ENCODE measurements at regions not wholly inside any gene's neighbourhood (a gene's known extent, or its start where the extent isn't known, plus 50 kb on each side); places are given as distances from the start of the nearest gene placed in this dataset.
"Not testable (repeated sequence)": the region's sequence is repeated elsewhere in the genome, so short reads cannot be mapped to it uniquely, and the experiment has no call there.

DNA sequence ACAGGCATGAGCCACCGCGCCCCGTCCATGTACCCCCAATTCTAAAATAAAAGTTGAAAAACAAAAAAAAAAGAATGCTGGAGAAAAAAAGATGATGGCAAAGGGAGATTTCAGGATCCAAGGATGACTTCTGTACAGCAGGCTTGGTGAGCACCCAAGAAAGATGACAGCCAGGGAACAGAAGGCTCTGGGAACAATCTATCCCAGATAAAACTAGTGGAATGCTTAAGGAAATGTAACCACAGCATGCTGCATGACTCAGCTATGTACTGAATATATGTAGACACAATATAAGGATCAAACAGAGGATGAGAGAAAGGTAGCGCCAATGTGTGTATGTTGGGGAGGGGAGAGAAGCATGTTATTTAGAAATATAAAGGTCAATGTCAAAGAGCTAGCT is 123.7 kb upstream of the TMTC1 start:
- peaks cover 0 to 7% (median 0%) of the 10 kb centered on the region in 10 experiments; a peak in 3 of 20 replicates for H3K4me1 ChIP-seq
- H4K20me1 ChIP-seq, result no peaks in the 10 kb centered on the region
- peaks cover 0 to 14% (median 4%) of the 10 kb centered on the region in 11 experiments; a peak in 5 of 22 replicates for H3K9me3 ChIP-seq (replicated peaks in 1 of 11)
- H3K27ac ChIP-seq, result no peak overlapping the region
- H3K4me3 ChIP-seq, result no peak overlapping the region
- no peaks in the 10 kb centered on the region for H3K36me3 ChIP-seq
- H3K27me3 ChIP-seq, result no peaks in the 10 kb centered on the region
- TF ChIP-seq Cebpa-rat (IDR thresholded peaks at IDR 0.05), result no peak
- H3K9ac ChIP-seq, result no peak overlapping the region
- H3K4me2 ChIP-seq, result no peak overlapping the region

DNA sequence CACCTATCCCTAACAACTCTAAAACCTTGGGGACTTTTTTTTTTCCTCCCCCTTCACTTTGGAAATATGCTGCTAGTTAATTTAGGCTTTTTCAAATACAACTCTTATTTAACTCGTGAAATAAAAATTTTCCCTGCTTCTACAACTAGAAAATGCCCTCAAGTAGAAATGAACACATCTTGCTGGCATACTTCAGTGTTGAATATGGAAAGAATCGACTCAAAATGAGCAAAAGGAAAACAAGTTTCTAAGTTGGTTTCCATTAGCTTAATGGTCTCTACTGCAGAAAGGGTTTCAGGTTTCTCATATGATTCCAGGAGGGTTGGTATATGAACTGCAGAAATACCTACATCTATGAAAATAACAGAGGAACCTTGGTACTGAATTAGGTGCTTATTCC is 118.3 kb upstream of the TMTC1 start:
- Histone ChIP-seq H3K4me1 (peaks cover 0 to 7% (median 0%) of the 10 kb centered on the region in 10 experiments; a peak in 3 of 20 replicates), H3K9ac (no peak overlapping the region), H3K9me3 (replicated peaks in 1 of 11) (no peaks in the 10 kb centered on the region), H3K27me3 (no peaks in the 10 kb centered on the region), H3K4me3 (no peak overlapping the region), H3K4me2 (no peak overlapping the region), H3K27ac (no peak overlapping the region), H3K36me3 (no peaks in the 10 kb centered on the region), H4K20me1 (no peaks in the 10 kb centered on the region)
- TF ChIP-seq Cebpa-rat (IDR thresholded peaks at IDR 0.05), result no peak

DNA sequence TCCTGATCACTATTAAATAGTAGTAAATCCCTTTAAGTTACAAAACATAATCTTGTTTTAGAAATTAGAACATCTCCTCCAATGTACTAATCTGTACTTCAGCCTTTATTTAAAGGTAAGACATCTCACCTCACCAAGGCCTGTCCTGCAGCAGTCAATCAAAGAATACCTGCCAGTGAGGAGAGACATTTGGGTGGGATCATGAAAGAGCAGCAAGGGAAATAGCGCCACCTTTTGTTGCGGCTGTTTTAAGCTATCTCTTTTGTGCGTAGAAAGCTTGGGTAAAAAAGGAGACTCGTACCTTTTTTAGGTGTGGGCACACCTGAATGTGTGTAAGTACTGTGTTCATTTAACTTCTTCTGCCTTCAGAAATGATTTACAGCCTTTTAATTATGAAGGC is 117.8 kb upstream of the TMTC1 start:
- no peak overlapping the region for H3K27ac ChIP-seq
- H3K9ac ChIP-seq, result no peak overlapping the region
- H3K27me3 ChIP-seq, result no peaks in the 10 kb centered on the region
- no peak overlapping the region for H3K4me3 ChIP-seq
- H4K20me1 ChIP-seq, result no peaks in the 10 kb centered on the region
- TF ChIP-seq Cebpa-rat (IDR thresholded peaks at IDR 0.05), result no peak
- peaks cover 0 to 7% (median 0%) of the 10 kb centered on the region in 10 experiments; a peak in 3 of 20 replicates for H3K4me1 ChIP-seq
- H3K4me2 ChIP-seq, result no peak overlapping the region
- H3K36me3 ChIP-seq, result no peaks in the 10 kb centered on the region
- H3K9me3 ChIP-seq (replicated peaks in 1 of 11), result no peaks in the 10 kb centered on the region

DNA sequence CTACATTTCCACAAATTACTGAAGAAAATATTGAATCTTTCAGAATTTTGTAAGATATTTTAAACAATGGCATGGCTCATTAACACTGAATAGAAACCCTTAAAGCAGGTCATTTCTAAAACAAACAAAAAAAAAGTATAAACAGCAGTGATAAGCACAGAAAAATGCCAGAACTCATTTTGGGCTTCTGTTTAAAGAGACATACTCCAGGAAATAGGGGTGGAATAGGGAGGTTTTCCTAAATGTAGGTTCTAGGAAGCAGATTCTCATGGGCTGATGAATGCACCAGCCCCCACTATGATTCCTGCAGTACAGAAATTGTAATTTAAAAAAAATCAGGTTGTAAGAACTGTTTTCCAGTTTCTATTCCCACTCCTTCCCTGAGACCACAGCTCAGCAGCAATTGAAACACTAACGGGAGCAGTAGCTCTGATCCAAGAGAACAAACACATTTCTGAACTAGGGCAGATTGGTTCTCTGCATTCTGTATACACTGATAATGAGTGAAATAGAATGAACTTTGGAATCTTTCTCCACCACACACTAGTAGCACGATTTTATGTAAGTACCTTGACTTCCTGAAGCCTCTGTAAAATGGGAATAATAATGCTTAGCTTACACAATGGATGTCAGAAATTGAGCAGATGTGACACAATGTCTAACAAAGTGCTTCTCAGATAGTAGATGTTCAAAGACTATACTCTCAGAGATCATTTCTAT is 115.6 kb upstream of the TMTC1 start:
- Histone ChIP-seq H3K4me2 (no peak overlapping the region), H3K27me3 (no peaks in the 10 kb centered on the region), H3K9me3 (replicated peaks in 1 of 11) (no peaks in the 10 kb centered on the region), H3K9ac (no peak overlapping the region), H3K27ac (no peak overlapping the region), H3K4me1 (no peaks in the 10 kb centered on the region), H3K36me3 (no peaks in the 10 kb centered on the region), H4K20me1 (no peaks in the 10 kb centered on the region), H3K4me3 (no peak overlapping the region)
- no peak for TF ChIP-seq Cebpa-rat (IDR thresholded peaks at IDR 0.05)

DNA sequence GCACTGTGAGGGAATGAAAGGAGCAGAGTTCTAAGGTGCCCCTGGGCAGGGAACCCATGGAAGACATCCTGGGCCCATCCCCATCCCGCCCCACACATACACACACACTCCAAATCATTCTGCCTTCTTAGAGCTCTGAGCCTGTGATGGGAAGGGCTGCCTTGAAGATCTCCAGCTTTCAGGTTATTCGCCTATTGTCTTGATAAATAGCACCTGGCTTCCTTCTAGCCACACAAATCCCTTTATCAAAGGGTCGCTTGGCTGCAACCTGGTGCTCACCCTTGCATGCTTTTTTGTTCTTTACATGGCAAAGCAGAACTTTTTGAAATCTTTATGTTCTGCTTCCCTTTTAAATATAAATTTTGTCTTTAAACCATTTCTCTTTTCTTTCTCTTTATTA is 112.2 kb upstream of the TMTC1 start:
- H4K20me1 ChIP-seq, result no peaks in the 10 kb centered on the region
- H3K4me3 ChIP-seq, result no peak overlapping the region
- H3K9ac ChIP-seq, result no peak overlapping the region
- H3K27ac ChIP-seq, result no peak overlapping the region
- no peaks in the 10 kb centered on the region for H3K4me1 ChIP-seq
- no peaks in the 10 kb centered on the region for H3K36me3 ChIP-seq
- no peaks in the 10 kb centered on the region for H3K27me3 ChIP-seq
- TF ChIP-seq Cebpa-rat (IDR thresholded peaks at IDR 0.05), result no peak
- no peak overlapping the region for H3K4me2 ChIP-seq
- H3K9me3 ChIP-seq (replicated peaks in 1 of 11), result no peaks in the 10 kb centered on the region

DNA sequence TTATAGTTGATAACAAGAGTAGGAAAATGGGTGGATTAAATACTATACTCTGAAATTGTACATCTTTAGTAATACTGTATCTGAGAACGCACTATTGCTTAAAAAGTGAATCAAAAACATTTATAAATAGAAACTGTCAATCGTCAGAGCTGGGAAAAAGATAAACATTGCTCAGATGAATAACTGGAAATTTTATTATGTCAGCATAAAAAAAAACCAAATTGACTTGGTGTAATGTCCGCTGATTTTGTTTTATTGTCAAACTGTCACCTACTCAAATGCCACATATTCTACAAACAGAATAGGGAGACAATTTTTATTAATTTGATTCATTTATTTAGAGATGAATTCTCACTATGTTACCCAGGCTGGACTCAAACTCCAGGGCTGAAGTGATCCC is 109.3 kb upstream of the TMTC1 start:
- no peak overlapping the region for H3K4me2 ChIP-seq
- no peak overlapping the region for H3K4me3 ChIP-seq
- no peak for TF ChIP-seq Cebpa-rat (IDR thresholded peaks at IDR 0.05)
- H3K27me3 ChIP-seq, result no peaks in the 10 kb centered on the region
- H4K20me1 ChIP-seq, result no peaks in the 10 kb centered on the region
- H3K9me3 ChIP-seq (replicated peaks in 1 of 11), result peaks cover 0 to 15% (median 10%) of the 10 kb centered on the region in 11 experiments; a peak in 15 of 22 replicates
- H3K27ac ChIP-seq, result no peak overlapping the region
- no peak overlapping the region for H3K9ac ChIP-seq
- H3K36me3 ChIP-seq, result no peaks in the 10 kb centered on the region
- H3K4me1 ChIP-seq, result no peaks in the 10 kb centered on the region

DNA sequence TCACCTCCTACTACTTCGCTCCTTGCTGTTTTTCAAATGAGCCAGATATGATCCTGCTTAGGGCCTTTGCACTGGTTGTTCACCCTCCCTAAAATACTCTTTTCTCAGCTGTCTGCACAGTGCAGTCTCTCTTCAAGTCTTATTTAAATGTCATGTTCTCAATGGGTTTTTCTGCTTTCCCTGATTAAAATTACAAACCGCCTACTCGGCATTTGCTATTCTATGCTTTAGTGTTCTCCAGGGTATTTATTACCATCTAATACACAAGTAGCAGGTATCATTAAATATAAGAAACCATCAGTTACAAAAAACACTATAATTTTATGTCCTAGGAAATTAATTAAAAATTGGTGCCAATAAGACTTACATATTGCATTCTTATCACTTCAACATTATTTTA is 108.0 kb upstream of the TMTC1 start:
- no peaks in the 10 kb centered on the region for H4K20me1 ChIP-seq
- H3K27me3 ChIP-seq, result no peaks in the 10 kb centered on the region

DNA sequence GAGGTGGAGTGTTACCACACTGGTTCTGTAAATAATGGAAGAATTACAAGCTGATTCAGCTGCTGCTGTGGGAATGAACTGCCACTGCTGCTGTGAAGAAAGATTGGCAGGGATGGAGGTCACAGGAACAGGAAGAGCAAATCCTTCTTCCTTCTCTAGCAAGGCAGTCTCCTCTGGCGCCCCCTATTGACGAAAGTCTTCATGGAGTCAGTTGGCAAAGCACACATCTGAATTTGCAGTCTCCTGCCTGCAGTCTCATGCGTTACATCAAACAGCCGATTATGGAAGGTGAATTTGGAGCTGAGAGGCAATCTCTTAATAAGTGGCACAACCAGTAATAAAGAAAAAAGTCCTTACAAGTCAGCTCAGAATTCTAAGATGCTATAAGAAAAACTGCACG is 106.0 kb upstream of the TMTC1 start:
- Histone ChIP-seq H3K4me1 (no peaks in the 10 kb centered on the region), H3K4me3 (no peak overlapping the region), H3K9me3 (replicated peaks in 1 of 11) (peaks cover 0 to 19% (median 14%) of the 10 kb centered on the region in 11 experiments; a peak in 15 of 22 replicates), H3K36me3 (no peaks in the 10 kb centered on the region), H3K27me3 (no peaks in the 10 kb centered on the region), H3K9ac (no peak overlapping the region), H3K27ac (no peak overlapping the region), H4K20me1 (no peaks in the 10 kb centered on the region), H3K4me2 (no peak overlapping the region)
- no peak for TF ChIP-seq Cebpa-rat (IDR thresholded peaks at IDR 0.05)

More for the DNA sequence above, 108.0 kb upstream of the TMTC1 start:
- Histone ChIP-seq H3K27ac (no peak overlapping the region), H3K4me1 (no peaks in the 10 kb centered on the region), H3K36me3 (no peaks in the 10 kb centered on the region), H3K4me3 (no peak overlapping the region), H3K4me2 (no peak overlapping the region), H3K9ac (no peak overlapping the region), H3K9me3 (replicated peaks in 1 of 11) (peaks cover 0 to 16% (median 11%) of the 10 kb centered on the region in 11 experiments; a peak in 15 of 22 replicates)
- TF ChIP-seq Cebpa-rat (IDR thresholded peaks at IDR 0.05), result no peak

DNA sequence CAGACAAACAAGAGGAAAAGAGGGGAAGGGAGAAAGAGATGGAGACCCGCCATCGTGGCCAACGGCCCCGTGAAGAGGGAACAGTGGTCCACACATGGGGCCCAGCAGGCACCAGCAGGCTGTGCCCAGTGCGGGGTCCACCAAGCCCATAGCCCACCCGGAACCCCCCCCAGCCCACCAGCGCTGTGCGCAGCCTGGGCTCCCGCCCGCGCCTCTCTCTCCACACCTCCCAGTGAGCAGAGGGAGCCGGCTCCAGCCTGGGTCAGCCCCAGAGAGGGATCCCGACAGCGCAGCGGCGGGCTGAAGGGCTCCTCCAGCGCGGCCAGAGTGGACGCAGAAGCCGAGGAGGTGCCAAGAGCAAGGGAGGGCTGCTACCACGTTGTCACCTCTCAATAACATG is 105.0 kb upstream of the TMTC1 start:
- no peak overlapping the region for H3K4me3 ChIP-seq
- no peak overlapping the region for H3K9ac ChIP-seq
- peaks cover 0 to 26% (median 16%) of the 10 kb centered on the region in 11 experiments; a peak in 15 of 22 replicates for H3K9me3 ChIP-seq (replicated peaks in 1 of 11)
- H3K36me3 ChIP-seq, result no peaks in the 10 kb centered on the region
- no peaks in the 10 kb centered on the region for H4K20me1 ChIP-seq
- H3K4me2 ChIP-seq, result no peak overlapping the region
- TF ChIP-seq Cebpa-rat (IDR thresholded peaks at IDR 0.05), result no peak
- H3K27me3 ChIP-seq, result no peaks in the 10 kb centered on the region
- H3K4me1 ChIP-seq, result no peaks in the 10 kb centered on the region
- H3K27ac ChIP-seq, result no peak overlapping the region

DNA sequence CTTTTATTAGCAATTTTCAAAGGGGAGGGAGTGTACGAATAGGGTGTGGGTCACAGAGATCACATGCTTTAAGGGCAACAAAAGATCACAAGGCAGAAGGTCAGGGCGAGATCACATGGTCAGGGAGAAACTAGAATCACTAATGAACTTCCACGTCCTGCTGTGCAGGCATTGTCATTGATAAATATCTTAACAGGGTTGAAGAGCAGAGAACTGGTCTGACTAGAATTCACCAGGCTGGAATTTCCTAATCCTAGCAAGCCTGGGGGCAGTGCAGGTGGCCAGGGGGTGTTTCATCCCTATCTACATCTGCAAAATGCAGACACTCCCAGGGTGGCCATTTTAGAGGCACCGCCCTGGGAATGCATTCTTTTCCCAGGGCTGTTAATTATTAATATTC is 101.2 kb upstream of the TMTC1 start:
- H4K20me1 ChIP-seq, H3K9ac ChIP-seq, H3K4me3 ChIP-seq, H3K27ac ChIP-seq, H3K4me2 ChIP-seq, H3K36me3 ChIP-seq, H3K27me3 ChIP-seq, H3K4me1 ChIP-seq: not testable (repeated sequence)
- H3K9me3 ChIP-seq (replicated peaks in 1 of 11), result peaks cover 0 to 26% (median 16%) of the 10 kb centered on the region in 11 experiments; a peak in 15 of 22 replicates
